Jurkat, Clone E6-1 (cell line): ENCODE measurements at regions not wholly inside any gene's neighbourhood (a gene's known extent, or its start where the extent isn't known, plus 50 kb on each side); places are given as distances from the start of the nearest gene placed in this dataset.

ENCODE experiments used
- DNase-seq: peaks from one replicate; pipeline ENCODE4 v3.0.0-alpha.2; 2011; ENCODE audit warnings: low read depth, low spot score
- H3K4me3 ChIP-seq: 2 replicates; pipeline ENCODE4 v1.5.1; 2011; ENCODE audit warnings: mild to moderate bottlenecking, low read length, control low read depth, moderate library complexity

DNA sequence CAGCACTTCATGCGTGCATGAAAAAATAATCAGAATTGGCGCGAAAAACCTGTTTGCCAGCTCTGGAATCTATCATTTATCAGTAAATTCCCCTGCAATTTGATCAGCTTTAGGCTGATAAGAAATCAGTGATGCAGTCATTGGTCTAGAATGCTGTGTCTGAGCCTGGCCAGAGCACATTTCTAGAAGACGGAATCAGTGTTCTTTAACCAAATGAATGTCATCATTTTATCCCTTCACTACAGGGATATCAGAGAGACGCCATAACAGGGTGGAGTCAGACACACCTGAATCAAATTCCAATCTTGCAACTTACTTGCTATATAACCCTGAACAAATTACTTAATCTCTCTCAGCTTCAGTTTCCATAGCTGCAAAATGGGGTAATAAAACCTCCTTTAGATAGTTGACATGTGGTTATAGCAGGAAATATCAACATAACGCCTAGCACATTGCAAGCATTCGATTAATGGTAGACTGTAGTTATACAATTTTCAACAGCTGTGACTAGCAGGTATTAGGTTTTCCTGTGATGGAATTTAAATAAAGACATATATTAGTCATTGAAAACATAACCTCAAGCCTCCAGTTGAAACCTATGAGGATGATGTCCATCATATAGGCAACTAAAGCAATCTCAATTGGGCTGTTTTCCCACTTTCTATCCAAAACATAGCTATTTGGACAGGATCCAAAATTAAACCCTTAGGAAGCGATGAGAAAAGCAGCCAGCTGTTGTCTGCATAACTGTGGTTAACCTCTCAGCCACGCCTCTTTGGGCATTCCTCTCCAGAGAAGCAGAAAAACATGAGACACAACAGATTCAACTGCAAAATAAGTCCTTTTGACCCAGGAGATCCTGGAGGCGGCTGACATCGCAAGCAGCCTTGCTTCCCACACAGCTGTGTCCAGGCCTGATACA is 51.6 kb upstream of the UBL3 start:
- H3K4me3 ChIP-seq, result no peak overlapping the region
- peak; percentile 38 for DNase-seq
